ENCODE measurements at regions not wholly inside any gene's neighbourhood (a gene's known extent, or its start where the extent isn't known, plus 50 kb on each side); places are given as distances from the start of the nearest gene placed in this dataset.

- no peak overlapping the region for H3K4me3 ChIP-seq (ENCODE audit: low read depth, low read length)
- H3K27ac ChIP-seq (ENCODE audit: low read depth, low read length): no peak overlapping the region
- POLR2A ChIA-PET: no interaction called here
- no peak for TF ChIP-seq CTCF (IDR thresholded peaks at IDR 0.05; ENCODE audit: low read depth, low read length)
- H3K9me3 ChIP-seq (ENCODE audit: control insufficient read depth, insufficient read depth, low read length): peaks cover 45% of the 10 kb centered on the region
- no peaks in the 10 kb centered on the region for H3K27me3 ChIP-seq (ENCODE audit: control insufficient read depth, insufficient read depth, low read length)
- no peak for DNase-seq (ENCODE audit: low read depth, low spot score)
- CTCF ChIA-PET: no interaction called here
Observed at GRCh38 chr12:128079446-128079845, 187.5 kb upstream of the TMEM132C start.

GRCh38 chr12:128083132-128083729 is 183.7 kb upstream of the TMEM132C start:
- ChIA-PET CTCF (no interaction called here), POLR2A (no interaction called here)
- no peak overlapping the region for H3K4me3 ChIP-seq (ENCODE audit: low read depth, low read length)
- no peaks in the 10 kb centered on the region for H3K27me3 ChIP-seq (ENCODE audit: control insufficient read depth, insufficient read depth, low read length)
- peaks cover 23% of the 10 kb centered on the region for H3K9me3 ChIP-seq (ENCODE audit: control insufficient read depth, insufficient read depth, low read length)
- TF ChIP-seq CTCF (IDR thresholded peaks at IDR 0.05; ENCODE audit: low read depth, low read length): no peak
- no peak overlapping the region for H3K27ac ChIP-seq (ENCODE audit: low read depth, low read length)
- DNase-seq (ENCODE audit: low read depth, low spot score): no peak

- Histone ChIP-seq H3K27ac (ENCODE audit: low read depth, low read length) (no peak overlapping the region), H3K27me3 (ENCODE audit: control insufficient read depth, insufficient read depth, low read length) (no peaks in the 10 kb centered on the region), H3K4me3 (ENCODE audit: low read depth, low read length) (no peak overlapping the region), H3K9me3 (ENCODE audit: control insufficient read depth, insufficient read depth, low read length) (peaks cover 21% of the 10 kb centered on the region)
- no peak for DNase-seq (ENCODE audit: low read depth, low spot score)
- CTCF ChIA-PET: no interaction called here
- POLR2A ChIA-PET: no interaction called here
- no peak for TF ChIP-seq CTCF (IDR thresholded peaks at IDR 0.05; ENCODE audit: low read depth, low read length)
Observed at GRCh38 chr12:128088926-128089325, 178.0 kb upstream of the TMEM132C start.

- ChIA-PET CTCF (no interaction called here), POLR2A (no interaction called here)
- TF ChIP-seq CTCF (IDR thresholded peaks at IDR 0.05; ENCODE audit: low read depth, low read length): no peak
- DNase-seq (ENCODE audit: low read depth, low spot score): no peak
- H3K27me3 ChIP-seq (ENCODE audit: control insufficient read depth, insufficient read depth, low read length): no peaks in the 10 kb centered on the region
- H3K9me3 ChIP-seq (ENCODE audit: control insufficient read depth, insufficient read depth, low read length): peaks cover 25% of the 10 kb centered on the region
- H3K27ac ChIP-seq (ENCODE audit: low read depth, low read length): no peak overlapping the region
- no peak overlapping the region for H3K4me3 ChIP-seq (ENCODE audit: low read depth, low read length)
Observed at GRCh38 chr12:128089961-128090360, 177.0 kb upstream of the TMEM132C start.

GRCh38 chr12:128091101-128091720 is 175.8 kb upstream of the TMEM132C start:
- CTCF ChIA-PET: no interaction called here
- TF ChIP-seq CTCF (IDR thresholded peaks at IDR 0.05; ENCODE audit: low read depth, low read length): no peak

More at GRCh38 chr12:128091101-128091720, 175.8 kb upstream of the TMEM132C start:
- Histone ChIP-seq H3K27ac (ENCODE audit: low read depth, low read length) (no peak overlapping the region), H3K9me3 (ENCODE audit: control insufficient read depth, insufficient read depth, low read length) (peaks cover 30% of the 10 kb centered on the region), H3K4me3 (ENCODE audit: low read depth, low read length) (no peak overlapping the region), H3K27me3 (ENCODE audit: control insufficient read depth, insufficient read depth, low read length) (no peaks in the 10 kb centered on the region)
- POLR2A ChIA-PET: no interaction called here
- no peak for DNase-seq (ENCODE audit: low read depth, low spot score)
